A673 (cell line): ENCODE measurements at regions not wholly inside any gene's neighbourhood (a gene's known extent, or its start where the extent isn't known, plus 50 kb on each side); places are given as distances from the start of the nearest gene placed in this dataset.

Experiments used
- BruUV-seq: library from RNA; stranded (reverse); fragments of 400-500 nt; replicated peaks from 2 replicates; lab custom pipeline; 2021; lab: Mats Ljungman, UMichigan
- CTCF ChIA-PET: fragments of 300-600 bp; sonication (Branson Sonifier 250); formaldehyde crosslinking; loops from one replicate; lab custom pipeline; 2022; ENCODE audit warnings: antibody characterized with exemption; lab: Charles Lee
- POLR2A ChIA-PET: fragments of 300-600 bp; sonication (Branson Sonifier 250); formaldehyde crosslinking; loops from one replicate; lab custom pipeline; 2022; ENCODE audit warnings: antibody characterized with exemption; ENCODE audit not compliant: low non-redundant PET; lab: Charles Lee
- DNase-seq: peaks from one replicate; pipeline ENCODE4 v3.0.0-alpha.2; 2015; ENCODE audit warnings: low spot score
- H3K27ac ChIP-seq: fragments of 200-600 bp; sonication (generic); 2 replicates; pipeline ENCODE4 v1.5.1; 2016; ENCODE audit warnings: mixed run types, low read depth, mild to moderate bottlenecking, mixed read lengths, antibody characterized with exemption, low read length; ENCODE audit not compliant: poor library complexity, severe bottlenecking
- H3K27me3 ChIP-seq: fragments of 200-600 bp; sonication (generic); replicated peaks from 2 replicates; pipeline ENCODE4 v1.6.1; 2017; ENCODE audit warnings: mixed run types, low read depth, mild to moderate bottlenecking, mixed read lengths, antibody characterized with exemption, low read length; ENCODE audit not compliant: insufficient read depth, poor library complexity
- H3K36me3 ChIP-seq: fragments of 200-600 bp; sonication (generic); 2 replicates; pipeline ENCODE4 v1.6.1; 2016; ENCODE audit warnings: mixed run types, mild to moderate bottlenecking, mixed read lengths, antibody characterized with exemption, low read length; ENCODE audit not compliant: insufficient read depth, poor library complexity, severe bottlenecking
- H3K4me1 ChIP-seq: fragments of 200-600 bp; sonication (generic); 2 replicates; pipeline ENCODE4 v1.6.1; 2017; ENCODE audit warnings: mixed run types, mild to moderate bottlenecking, mixed read lengths, antibody characterized with exemption, low read length; ENCODE audit not compliant: insufficient read depth, poor library complexity, severe bottlenecking
- H3K4me3 ChIP-seq: fragments of 200-600 bp; sonication (generic); 2 replicates; pipeline ENCODE4 v1.5.1; 2016; ENCODE audit warnings: low read depth, mixed run types, mild to moderate bottlenecking, mixed read lengths, low read length; ENCODE audit not compliant: poor library complexity, severe bottlenecking
- H3K9me3 ChIP-seq: fragments of 200-600 bp; sonication (generic); 2 replicates; pipeline ENCODE4 v1.6.1; 2016; ENCODE audit warnings: mixed run types, low read depth, mild to moderate bottlenecking, mixed read lengths, antibody characterized with exemption, low read length; ENCODE audit not compliant: poor library complexity, severe bottlenecking
- CTCF ChIP-seq: fragments of 300-800, 200-600 bp; sonication (generic); conservative IDR thresholded peaks from 2 replicates; pipeline ENCODE4 v1.5.1; 2017; ENCODE audit warnings: low read depth, mild to moderate bottlenecking, antibody characterized with exemption, low read length, moderate library complexity, mixed read lengths
- EZH2 ChIP-seq: fragments of 200-600 bp; sonication (generic); IDR thresholded peaks from 2 replicates; pipeline ENCODE4 v1.6.1; 2017; ENCODE audit warnings: borderline replicate concordance, low read depth, mild to moderate bottlenecking, mixed read lengths, antibody characterized with exemption, low read length; ENCODE audit not compliant: poor library complexity, severe bottlenecking
- intact Hi-C: fragments of 100-400 bp; cut with micrococcal nuclease; formaldehyde crosslinking; loops from one replicate; pipeline ENCODE4 v1.10.0; 2022; ENCODE audit not compliant: unreplicated experiment

GRCh38 chr12:130246560-130246959, 84.3 kb downstream of the FZD10 start:
- CTCF ChIA-PET, result no interaction called here
- POLR2A ChIA-PET, result no interaction called here

GRCh38 chr12:130247634-130248237, 85.5 kb downstream of the FZD10 start:
- CTCF ChIA-PET, result no interaction called here
- Histone ChIP-seq H3K27me3 (peaks cover 4% of the 10 kb centered on the region), H3K36me3 (no peaks in the 10 kb centered on the region), H3K4me1 (no peaks in the 10 kb centered on the region), H3K27ac (no peak overlapping the region), H3K4me3 (no peak overlapping the region), H3K9me3 (no peaks in the 10 kb centered on the region)
- intact Hi-C loops, result no loop called here
- BruUV-seq, result no TSS peak
- TF ChIP-seq EZH2 (no peak), CTCF (no peak)
- POLR2A ChIA-PET, result no interaction called here
- DNase-seq, result no peak

More at GRCh38 chr12:130246560-130246959, 84.3 kb downstream of the FZD10 start:
- Histone ChIP-seq H3K4me3 (no peak overlapping the region), H3K9me3 (no peaks in the 10 kb centered on the region), H3K36me3 (no peaks in the 10 kb centered on the region), H3K27ac (no peak overlapping the region), H3K4me1 (no peaks in the 10 kb centered on the region), H3K27me3 (peaks cover 4% of the 10 kb centered on the region)
- TF ChIP-seq EZH2 (no peak), CTCF (no peak)
- BruUV-seq, result no TSS peak
- intact Hi-C loops, result no loop called here
- no peak for DNase-seq

- intact Hi-C loops, result no loop called here
- BruUV-seq, result no TSS peak
- DNase-seq, result no peak
- Histone ChIP-seq H3K36me3 (no peaks in the 10 kb centered on the region), H3K27me3 (peaks cover 4% of the 10 kb centered on the region), H3K27ac (no peak overlapping the region), H3K4me3 (no peak overlapping the region), H3K4me1 (no peaks in the 10 kb centered on the region), H3K9me3 (no peaks in the 10 kb centered on the region)
- POLR2A ChIA-PET, result no interaction called here
- TF ChIP-seq CTCF (no peak), EZH2 (no peak)
- CTCF ChIA-PET, result no interaction called here
Measured at GRCh38 chr12:130249376-130249775, 87.1 kb downstream of the FZD10 start.
